ENCODE measurements at regions not wholly inside any gene's neighbourhood (a gene's known extent, or its start where the extent isn't known, plus 50 kb on each side); places are given as distances from the start of the nearest gene placed in this dataset.

- no peak for TF ChIP-seq CTCF (IDR thresholded peaks at IDR 0.05)
- ATAC-seq (no peak), DNase-seq (no peak)
- H3K27me3 Mint-ChIP-seq, result no peaks in the 10 kb centered on the region
- H3K27ac Mint-ChIP-seq, result no peak overlapping the region
- H3K4me3 Mint-ChIP-seq, result no peak overlapping the region
- POLR2A ChIA-PET, result no interaction called here
- no peaks in the 10 kb centered on the region for H3K9me3 Mint-ChIP-seq
- CTCF ChIA-PET, result no interaction called here
- no peaks in the 10 kb centered on the region for H3K36me3 Mint-ChIP-seq (ENCODE audit: low read depth)
- no peaks in the 10 kb centered on the region for H3K4me1 Mint-ChIP-seq (ENCODE audit: low read depth)
- intact Hi-C loops (cut with micrococcal nuclease), result no loop called here
Measured at GRCh38 chr2:125167820-125168219, 1142.7 kb downstream of the CNTNAP5 start.

GRCh38 chr2:125168442-125168841 is 1143.4 kb downstream of the CNTNAP5 start:
- no peak for ATAC-seq
- no peaks in the 10 kb centered on the region for H3K4me1 Mint-ChIP-seq (ENCODE audit: low read depth)

GRCh38 chr2:125169022-125169763 is 1144.1 kb downstream of the CNTNAP5 start:
- Mint-ChIP-seq H3K27me3 (no peaks in the 10 kb centered on the region), H3K27ac (no peak overlapping the region), H3K9me3 (peaks cover 3% of the 10 kb centered on the region), H3K36me3 (ENCODE audit: low read depth) (no peaks in the 10 kb centered on the region), H3K4me1 (ENCODE audit: low read depth) (no peaks in the 10 kb centered on the region), H3K4me3 (no peak overlapping the region)
- CTCF ChIA-PET, result no interaction called here
- DNase-seq, result no peak
- no peak for TF ChIP-seq CTCF (IDR thresholded peaks at IDR 0.05)
- intact Hi-C loops (cut with micrococcal nuclease), result no loop called here
- no peak for ATAC-seq
- POLR2A ChIA-PET, result no interaction called here

More at GRCh38 chr2:125168442-125168841, 1143.4 kb downstream of the CNTNAP5 start:
- Mint-ChIP-seq H3K9me3 (peaks cover under 1% of the 10 kb centered on the region), H3K27me3 (no peaks in the 10 kb centered on the region), H3K27ac (no peak overlapping the region), H3K36me3 (ENCODE audit: low read depth) (no peaks in the 10 kb centered on the region), H3K4me3 (no peak overlapping the region)
- intact Hi-C loops (cut with micrococcal nuclease), result no loop called here
- TF ChIP-seq CTCF (IDR thresholded peaks at IDR 0.05), result no peak
- ChIA-PET CTCF (no interaction called here), POLR2A (no interaction called here)
- no peak for DNase-seq

GRCh38 chr2:125169764-125170146 is 1144.7 kb downstream of the CNTNAP5 start:
- DNase-seq (no peak), ATAC-seq (no peak)
- ChIA-PET CTCF (no interaction called here), POLR2A (no interaction called here)
- H3K4me3 Mint-ChIP-seq, result no peak overlapping the region
- H3K36me3 Mint-ChIP-seq (ENCODE audit: low read depth), result no peaks in the 10 kb centered on the region
- H3K27me3 Mint-ChIP-seq, result no peaks in the 10 kb centered on the region
- H3K4me1 Mint-ChIP-seq (ENCODE audit: low read depth), result no peaks in the 10 kb centered on the region
- TF ChIP-seq CTCF (IDR thresholded peaks at IDR 0.05), result no peak
- peaks cover 3% of the 10 kb centered on the region for H3K9me3 Mint-ChIP-seq
- H3K27ac Mint-ChIP-seq, result no peak overlapping the region
- intact Hi-C loops (cut with micrococcal nuclease), result no loop called here

GRCh38 chr2:125172181-125172580 is 1147.1 kb downstream of the CNTNAP5 start:
- H3K4me3 Mint-ChIP-seq, result no peak overlapping the region
- ATAC-seq (no peak), DNase-seq (no peak)
- ChIA-PET CTCF (no interaction called here), POLR2A (no interaction called here)
- H3K9me3 Mint-ChIP-seq, result peaks cover 9% of the 10 kb centered on the region
- no peaks in the 10 kb centered on the region for H3K27me3 Mint-ChIP-seq
- H3K4me1 Mint-ChIP-seq (ENCODE audit: low read depth), result no peaks in the 10 kb centered on the region
- TF ChIP-seq CTCF (IDR thresholded peaks at IDR 0.05), result no peak
- no peaks in the 10 kb centered on the region for H3K36me3 Mint-ChIP-seq (ENCODE audit: low read depth)
- no peak overlapping the region for H3K27ac Mint-ChIP-seq
- intact Hi-C loops (cut with micrococcal nuclease), result no loop called here

Measured in activated CD8-positive, alpha-beta T cell treated with anti-CD3 and anti-CD28 coated beads for 36 hours (primary cell).